ENCODE measurements at regions not wholly inside any gene's neighbourhood (a gene's known extent, or its start where the extent isn't known, plus 50 kb on each side); places are given as distances from the start of the nearest gene placed in this dataset.

DNA sequence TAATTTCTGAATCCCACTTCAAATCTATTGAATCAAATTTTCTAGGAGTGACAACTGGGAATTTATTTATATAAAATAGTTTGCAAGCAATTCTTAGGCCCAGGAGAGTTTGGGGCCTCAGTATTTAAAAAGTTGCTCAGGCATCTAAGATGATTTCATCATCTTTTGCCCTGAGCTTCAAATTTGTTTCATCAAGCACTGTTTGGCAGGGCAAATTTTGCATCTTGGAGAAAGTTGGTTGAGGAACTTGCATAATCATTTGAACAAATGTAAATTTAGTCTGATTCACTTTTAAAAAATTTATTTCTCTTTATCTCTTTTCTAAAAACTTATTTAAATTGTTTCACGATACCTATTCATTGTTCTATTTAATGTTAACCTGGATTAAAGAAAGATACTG, 702.8 kb downstream of the SI start:
- CTCF ChIA-PET (ENCODE audit: low intra/inter-chr PET ratio) = no interaction called here
- in situ Hi-C loops (cut with MboI) = no loop called here
- TF ChIP-seq MCM3 (IDR thresholded peaks at IDR 0.05) (no peak), FOXJ2 (tag; IDR thresholded peaks at IDR 0.05) (no peak), SIX5 (IDR thresholded peaks at IDR 0.05; ENCODE audit: borderline replicate concordance in 1 of 2, insufficient read depth in 1 of 2, low read depth in 1 of 2, low read length in 2 of 2) (no peak), CBFA2T3 (IDR thresholded peaks at IDR 0.05) (no peak), ZNF785 (CRISPR knock-in tag; IDR thresholded peaks at IDR 0.05) (no peak), MEIS2 (IDR thresholded peaks at IDR 0.05; ENCODE audit: partially characterized antibody) (no peak), ZNF23 (CRISPR knock-in tag; IDR thresholded peaks at IDR 0.05) (no peak), KAT2B (IDR thresholded peaks at IDR 0.05; ENCODE audit: low read depth, low read length) (no peak)

GRCh38 chr3:164371681-164372080, 706.6 kb downstream of the SI start:
- CTCF ChIA-PET (ENCODE audit: low intra/inter-chr PET ratio) = no interaction called here
- Histone ChIP-seq H3K9me1 (ENCODE audit: control insufficient read depth, insufficient read depth, low read length) (no peaks in the 10 kb centered on the region), H4K20me1 (replicated peaks; ENCODE audit: control insufficient read depth, insufficient read depth, low read length) (no peaks in the 10 kb centered on the region), H2AFZ (ENCODE audit: low read depth, low read length) (no peak overlapping the region), H3K4me2 (ENCODE audit: insufficient read depth, low read length) (no peak overlapping the region), H3K4me1 (replicated peaks in 1 of 2; ENCODE audit: control insufficient read depth in 2 of 2, insufficient read depth in 2 of 2, low read length in 2 of 2) (no peaks in the 10 kb centered on the region), H3K27me3 (ENCODE audit: control insufficient read depth in 2 of 2, insufficient read depth in 2 of 2, low read length in 2 of 2) (no peaks in the 10 kb centered on the region), H3K9me3 (replicated peaks; ENCODE audit: control insufficient read depth, insufficient read depth, low read depth, low read length) (no peaks in the 10 kb centered on the region), H3K9ac (ENCODE audit: insufficient read depth in 1 of 2, low read depth in 2 of 2, low read length in 2 of 2) (no peak overlapping the region), H3K4me3 (no peak overlapping the region), H3K79me2 (ENCODE audit: control insufficient read depth, insufficient read depth, low read length) (no peaks in the 10 kb centered on the region), H3K27ac (ENCODE audit: extremely low read depth, low read depth, low read length) (no peak overlapping the region), H3K36me3 (ENCODE audit: control insufficient read depth, insufficient read depth, low read length) (no peaks in the 10 kb centered on the region)
- ATAC-seq (no peak), FAIRE-seq (no peak), DNase-seq (ENCODE audit: extremely low read depth in 1 of 4, low spot score in 3 of 4) (no peak)
- intact Hi-C loops (cut with micrococcal nuclease) = no loop called here
- 0% methylated on average over 2 of the region's 2 CpGs for WGBS (ENCODE audit: insufficient coverage, low coverage, missing lambda C conversion rate)
- POLR2A ChIA-PET = interaction anchor here (1.1 kb wide), 1 partner anchor 33 kb away, joined by 4 read pairs; no protein-coding TSS in a partner anchor
- in situ Hi-C loops (cut with MboI) = no loop called here
- no TSS peak for BruUV-seq (replicated peaks)
- TF ChIP-seq NR3C1 (CRISPR knock-in tag; IDR thresholded peaks at IDR 0.05) = no peak
- no peak for TF ChIP-seq ATF1 (CRISPR knock-in tag; IDR thresholded peaks at IDR 0.05)
- TF ChIP-seq ATF1 (tag; IDR thresholded peaks at IDR 0.05) = no peak
- no peak for TF ChIP-seq SOX6 (IDR thresholded peaks at IDR 0.05)
- no peak for TF ChIP-seq TAF1 (IDR thresholded peaks at IDR 0.05; ENCODE audit: control insufficient read depth, extremely low read depth, insufficient read depth, low read length, severe bottlenecking)
- TF ChIP-seq HDAC2 (IDR thresholded peaks at IDR 0.05) = no peak
- TF ChIP-seq ASH1L (IDR thresholded peaks at IDR 0.05; ENCODE audit: borderline replicate concordance, low read depth, partially characterized antibody) = no peak
- no peak for TF ChIP-seq ZNF174 (CRISPR knock-in tag; IDR thresholded peaks at IDR 0.05)
- no peak for TF ChIP-seq MTA1 (IDR thresholded peaks at IDR 0.05; ENCODE audit: borderline replicate concordance)
- no peak for TF ChIP-seq KAT8 (IDR thresholded peaks at IDR 0.05; ENCODE audit: low read depth)
- TF ChIP-seq HNRNPUL1 (IDR thresholded peaks at IDR 0.05; ENCODE audit: low read length) = no peak
- no peak for TF ChIP-seq ARID1B (IDR thresholded peaks at IDR 0.05)

More for the DNA sequence above, 702.8 kb downstream of the SI start:
- Histone ChIP-seq H3K27ac (ENCODE audit: extremely low read depth, low read depth, low read length) (no peak overlapping the region), H3K27me3 (ENCODE audit: control insufficient read depth in 2 of 2, insufficient read depth in 2 of 2, low read length in 2 of 2) (no peaks in the 10 kb centered on the region), H3K4me3 (no peak overlapping the region), H3K79me2 (ENCODE audit: control insufficient read depth, insufficient read depth, low read length) (no peaks in the 10 kb centered on the region), H3K4me1 (replicated peaks in 1 of 2; ENCODE audit: control insufficient read depth in 2 of 2, insufficient read depth in 2 of 2, low read length in 2 of 2) (no peaks in the 10 kb centered on the region), H3K9me1 (ENCODE audit: control insufficient read depth, insufficient read depth, low read length) (no peaks in the 10 kb centered on the region), H4K20me1 (replicated peaks; ENCODE audit: control insufficient read depth, insufficient read depth, low read length) (no peaks in the 10 kb centered on the region), H3K4me2 (ENCODE audit: insufficient read depth, low read length) (no peak overlapping the region), H3K9me3 (replicated peaks; ENCODE audit: control insufficient read depth, insufficient read depth, low read depth, low read length) (no peaks in the 10 kb centered on the region), H3K36me3 (ENCODE audit: control insufficient read depth, insufficient read depth, low read length) (no peaks in the 10 kb centered on the region), H2AFZ (ENCODE audit: low read depth, low read length) (no peak overlapping the region), H3K9ac (ENCODE audit: insufficient read depth in 1 of 2, low read depth in 2 of 2, low read length in 2 of 2) (no peak overlapping the region)
- intact Hi-C loops (cut with micrococcal nuclease) = no loop called here
- POLR2A ChIA-PET = no interaction called here
- BruUV-seq (replicated peaks) = no TSS peak
- ATAC-seq = no peak
- WGBS (ENCODE audit: insufficient coverage, low coverage, missing lambda C conversion rate) = 0% methylated on average over 1 of the region's 1 CpG
- DNase-seq (ENCODE audit: extremely low read depth in 1 of 4, low spot score in 3 of 4) = no peak
- no peak for FAIRE-seq
